ENCODE measurements at regions not wholly inside any gene's neighbourhood (a gene's known extent, or its start where the extent isn't known, plus 50 kb on each side); places are given as distances from the start of the nearest gene placed in this dataset.

DNA sequence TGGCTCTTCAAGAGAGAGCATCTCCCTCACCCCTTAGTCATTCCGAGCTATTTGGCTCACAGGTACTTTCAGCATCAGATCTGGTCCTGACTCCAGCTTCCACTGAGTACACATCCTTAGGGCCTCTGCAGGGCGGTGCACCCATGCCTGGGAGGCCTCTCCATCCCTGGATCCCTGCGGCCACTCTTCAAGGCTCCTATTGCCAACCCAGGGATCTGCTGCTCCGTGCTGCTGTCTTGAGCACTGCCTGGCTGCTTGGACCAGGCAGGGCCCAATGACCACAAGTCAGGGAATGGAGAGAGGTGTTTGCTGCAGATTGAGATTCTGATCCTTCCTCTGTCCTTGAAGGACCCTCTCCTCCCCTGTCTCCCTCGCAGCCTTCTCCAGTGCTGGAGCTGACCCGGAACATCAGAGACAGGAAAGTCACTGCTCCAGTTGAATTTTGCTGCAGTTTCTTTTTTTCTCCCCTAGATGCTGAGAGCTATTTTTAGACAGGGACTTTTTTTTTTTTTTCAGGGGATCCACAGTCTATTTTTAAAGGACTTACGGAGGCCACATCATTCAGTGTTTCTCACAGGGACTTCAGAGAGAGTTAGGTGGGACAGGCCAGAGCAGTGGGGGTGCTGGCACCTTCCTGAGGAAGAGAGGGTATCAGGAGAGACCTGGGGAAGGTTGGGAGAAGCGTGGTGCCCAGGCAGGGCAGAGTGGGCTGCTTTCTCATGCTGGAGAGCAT, 50.1 kb upstream of the KCNA1 start:
- H3K9me3 ChIP-seq (ENCODE audit: low read length): no peaks in the 10 kb centered on the region
- H3K27me3 ChIP-seq (ENCODE audit: insufficient read depth, low read length, poor library complexity, severe bottlenecking): no peaks in the 10 kb centered on the region
- no peak overlapping the region for H3K27ac ChIP-seq (ENCODE audit: low read depth, low read length)
- H3K4me1 ChIP-seq (ENCODE audit: insufficient read depth, low read length): peaks cover 8% of the 10 kb centered on the region
- H3K36me3 Mint-ChIP-seq: no peaks in the 10 kb centered on the region
- no peaks in the 10 kb centered on the region for H3K9me3 Mint-ChIP-seq
- ChIA-PET CTCF (interaction anchor here (1.1 to 5.5 kb wide), 3 partner anchors 10 to 59 kb away, joined by 3 to 31 read pairs (median 16); no protein-coding TSS in a partner anchor), POLR2A (no interaction called here)
- H3K4me1 Mint-ChIP-seq: peaks cover 18 to 23% (median 23%) of the 10 kb centered on the region in 3 donors
- H3K27me3 Mint-ChIP-seq: peaks cover 15 to 41% of the 10 kb centered on the region in 2 donors
- H3K36me3 ChIP-seq (ENCODE audit: insufficient read depth, low read length): no peaks in the 10 kb centered on the region
- no peak overlapping the region for H3K27ac Mint-ChIP-seq
- no peak overlapping the region for H3K4me3 ChIP-seq (ENCODE audit: low read length)
- H3K4me3 Mint-ChIP-seq: peak overlapping the region in 1 of 7 donors; percentile 71
- no peak for DNase-seq

All from CD8-positive, alpha-beta memory T cell (primary cell).